Cardiac fibroblast (primary cell): ENCODE measurements at regions not wholly inside any gene's neighbourhood (a gene's known extent, or its start where the extent isn't known, plus 50 kb on each side); places are given as distances from the start of the nearest gene placed in this dataset.

Experiments used
- DNase-seq, 2 donors: peaks; one replicate each; pipeline versions ENCODE4 v3.0.0 to v3.0.0-alpha.2; 2010; ENCODE audit warnings: low read depth in 2 of 2
- H3K4me3 ChIP-seq, 2 donors: replicated peaks in 1 of 2; 1 replicate in 1 of 2; 2 replicates in 1 of 2; pipeline ENCODE4 v1.5.1; 2011; ENCODE audit warnings: low read depth in 2 of 2, low read length in 2 of 2, mild to moderate bottlenecking in 2 of 2, moderate library complexity in 1 of 2
- TF ChIP-seq, protein P1 (sequence below): IDR thresholded peaks from one replicate; pipeline ENCODE4 v1.5.1; 2011; ENCODE audit warnings: low read depth, mild to moderate bottlenecking, low read length, inconsistent platforms

DNA sequence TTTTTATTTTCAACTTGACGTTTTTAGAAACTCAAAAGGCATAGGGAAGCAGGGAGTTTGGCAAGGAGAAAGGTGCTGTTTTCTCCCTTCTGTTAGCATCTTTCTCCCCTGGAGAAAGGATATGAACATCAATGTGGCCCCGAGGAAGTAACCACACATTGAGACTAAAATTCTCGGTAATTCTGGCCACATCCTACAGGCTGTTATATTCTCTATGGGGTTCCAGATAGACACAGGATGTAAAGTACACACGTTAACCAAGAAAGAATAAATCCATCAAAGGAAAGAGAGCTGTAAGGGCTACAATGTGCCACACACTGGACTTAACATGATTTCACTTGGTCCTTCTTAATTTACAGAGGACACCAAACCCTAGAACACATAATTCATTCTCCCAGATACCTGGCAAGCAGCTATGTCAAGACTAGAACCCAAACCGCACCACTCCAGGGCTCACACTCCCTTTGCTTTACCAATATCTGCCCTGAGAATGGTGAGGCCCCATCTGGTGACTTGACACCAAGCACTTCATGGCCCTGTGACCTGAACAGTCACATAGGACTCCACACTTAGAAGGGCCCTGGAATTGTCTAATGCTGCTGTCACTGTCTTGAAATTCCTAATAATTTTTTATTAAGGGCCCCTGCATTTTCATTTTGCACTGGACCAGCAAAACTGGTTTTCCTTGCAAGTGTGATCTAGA, 73.9 kb downstream of the PRLHR start:
- no peak overlapping the region for H3K4me3 ChIP-seq
- no peak for DNase-seq
- TF ChIP-seq, protein P1, sequence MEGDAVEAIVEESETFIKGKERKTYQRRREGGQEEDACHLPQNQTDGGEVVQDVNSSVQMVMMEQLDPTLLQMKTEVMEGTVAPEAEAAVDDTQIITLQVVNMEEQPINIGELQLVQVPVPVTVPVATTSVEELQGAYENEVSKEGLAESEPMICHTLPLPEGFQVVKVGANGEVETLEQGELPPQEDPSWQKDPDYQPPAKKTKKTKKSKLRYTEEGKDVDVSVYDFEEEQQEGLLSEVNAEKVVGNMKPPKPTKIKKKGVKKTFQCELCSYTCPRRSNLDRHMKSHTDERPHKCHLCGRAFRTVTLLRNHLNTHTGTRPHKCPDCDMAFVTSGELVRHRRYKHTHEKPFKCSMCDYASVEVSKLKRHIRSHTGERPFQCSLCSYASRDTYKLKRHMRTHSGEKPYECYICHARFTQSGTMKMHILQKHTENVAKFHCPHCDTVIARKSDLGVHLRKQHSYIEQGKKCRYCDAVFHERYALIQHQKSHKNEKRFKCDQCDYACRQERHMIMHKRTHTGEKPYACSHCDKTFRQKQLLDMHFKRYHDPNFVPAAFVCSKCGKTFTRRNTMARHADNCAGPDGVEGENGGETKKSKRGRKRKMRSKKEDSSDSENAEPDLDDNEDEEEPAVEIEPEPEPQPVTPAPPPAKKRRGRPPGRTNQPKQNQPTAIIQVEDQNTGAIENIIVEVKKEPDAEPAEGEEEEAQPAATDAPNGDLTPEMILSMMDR = no peak

DNA sequence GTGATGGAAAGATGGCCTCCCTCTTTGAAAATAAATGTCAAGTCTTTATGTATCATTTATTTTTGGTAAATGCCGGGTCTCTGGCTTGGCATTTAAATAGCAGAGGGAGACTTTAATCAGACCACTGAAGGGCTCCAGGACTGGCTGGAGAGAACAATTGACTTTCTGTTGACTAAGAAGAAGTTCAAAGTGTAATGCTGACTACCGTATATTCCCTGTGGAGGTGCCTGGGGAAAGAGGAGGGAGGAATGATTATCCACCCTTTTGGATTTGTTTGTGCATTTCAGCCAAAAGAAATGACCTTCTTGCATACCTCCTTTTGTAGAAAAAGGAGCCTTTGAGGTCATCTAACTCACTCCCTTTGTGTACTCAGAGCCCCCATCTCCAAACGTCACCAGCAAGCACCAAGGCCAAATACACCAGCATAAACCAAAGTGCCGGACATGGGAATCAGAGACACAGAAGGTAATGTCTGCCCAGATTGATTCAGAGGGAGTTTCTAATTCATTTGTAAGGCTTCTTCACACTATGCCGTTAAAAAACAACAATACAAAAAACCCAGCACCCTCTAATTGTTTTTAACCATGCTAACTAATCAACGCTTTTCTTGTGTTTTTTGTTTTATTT, 75.2 kb downstream of the PRLHR start:
- TF ChIP-seq, protein P1 = no peak
- no peak for DNase-seq

DNA sequence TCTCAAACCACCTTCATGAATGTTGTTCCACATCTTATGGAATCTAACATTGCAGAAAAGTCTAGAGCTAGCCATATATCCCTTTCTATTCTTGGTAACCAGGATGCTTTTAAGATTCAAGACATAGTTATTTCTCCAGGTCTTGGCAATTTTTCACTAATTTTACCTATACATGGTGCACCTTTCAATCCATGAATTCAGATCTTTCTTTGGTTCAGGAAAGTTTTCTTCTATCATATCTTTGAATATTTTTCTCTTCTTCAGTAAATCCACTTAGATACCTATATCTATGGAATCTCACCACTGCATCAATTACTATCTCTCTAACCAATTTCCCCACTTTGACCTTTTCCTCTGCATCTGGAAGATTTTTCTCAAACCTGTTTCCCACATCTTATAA, 77.4 kb downstream of the PRLHR start:
- no peak overlapping the region for H3K4me3 ChIP-seq
- TF ChIP-seq, protein P1 = no peak
- DNase-seq = no peak

More for the DNA sequence above, 75.2 kb downstream of the PRLHR start:
- no peak overlapping the region for H3K4me3 ChIP-seq

DNA sequence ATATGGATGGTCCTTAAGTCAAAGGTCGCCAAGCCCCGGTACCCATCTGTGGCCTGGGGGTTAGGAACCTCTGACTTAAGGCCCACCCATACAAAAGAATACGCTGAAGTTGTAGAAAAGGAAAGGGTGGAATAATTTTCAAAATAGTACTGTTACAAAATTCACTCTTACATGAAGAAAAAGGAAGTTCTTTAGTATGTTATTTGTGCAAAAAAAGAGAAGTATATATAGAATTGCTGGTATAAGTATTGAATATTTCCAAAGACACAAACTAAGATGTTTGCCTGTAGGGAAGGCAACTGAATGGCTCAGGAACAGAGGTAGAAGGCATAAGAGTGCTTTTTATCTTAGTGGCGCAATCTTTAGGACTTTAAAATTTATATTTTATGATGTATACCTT, 78.7 kb downstream of the PRLHR start:
- TF ChIP-seq, protein P1 = no peak
- H3K4me3 ChIP-seq = no peak overlapping the region
- no peak for DNase-seq

DNA sequence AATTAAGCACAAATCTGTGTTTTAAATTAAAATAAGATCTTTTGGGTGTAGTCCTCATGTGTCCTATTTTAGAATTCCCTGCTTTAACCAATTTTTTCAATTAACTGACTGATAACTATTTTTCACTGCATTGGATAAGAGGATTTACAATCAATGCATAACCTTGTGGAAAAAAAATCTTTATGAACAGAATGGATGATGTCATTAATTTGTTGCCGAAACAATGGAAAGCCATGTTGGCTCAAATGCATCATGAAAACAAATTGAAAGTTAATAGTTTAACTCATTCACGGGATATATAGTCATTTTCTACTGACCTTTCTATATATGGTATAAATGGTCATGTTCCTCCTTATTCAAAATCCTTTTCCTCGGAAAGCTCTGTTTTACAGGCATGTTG, 82.3 kb downstream of the PRLHR start:
- no peak for DNase-seq
- TF ChIP-seq, protein P1 = no peak
- H3K4me3 ChIP-seq = no peak overlapping the region

DNA sequence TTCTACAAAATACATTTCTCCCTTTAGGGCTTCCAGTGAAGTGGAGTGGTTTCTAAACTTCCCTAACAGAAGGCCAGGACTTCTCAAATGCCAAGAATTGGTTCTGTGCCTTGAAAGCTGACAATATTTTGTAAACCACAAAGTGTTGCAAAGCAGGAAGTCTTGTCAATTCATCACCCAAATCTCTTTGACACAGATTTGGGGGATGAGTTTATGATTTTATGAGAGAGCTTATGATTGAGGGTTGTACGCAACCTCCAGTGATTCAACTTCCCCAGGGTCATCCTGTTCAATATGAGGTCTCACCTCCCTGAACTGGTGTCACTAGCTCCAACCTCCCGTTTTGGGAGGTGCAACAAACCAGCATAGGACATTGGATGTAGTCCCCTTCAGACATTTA, 83.7 kb downstream of the PRLHR start:
- TF ChIP-seq, protein P1 = no peak
- no peak overlapping the region for H3K4me3 ChIP-seq
- no peak for DNase-seq

DNA sequence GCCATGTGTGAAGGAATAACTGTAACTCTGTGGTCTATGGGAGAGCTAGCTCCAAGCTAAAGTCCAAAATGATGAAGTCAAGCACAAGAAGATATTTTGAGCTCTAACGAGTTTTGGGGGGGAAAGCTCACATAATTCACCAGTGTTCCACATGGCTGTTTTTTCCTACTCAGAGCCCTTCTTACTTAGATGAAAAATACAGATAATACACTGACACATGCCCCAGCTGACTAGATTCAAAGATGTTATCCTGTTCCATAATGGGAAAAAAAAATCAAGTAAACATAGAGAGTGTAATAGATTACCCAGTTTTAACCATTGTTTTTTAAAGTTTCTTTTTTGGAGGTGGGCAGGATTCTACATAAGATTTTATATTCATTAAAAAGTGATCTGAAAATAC, 86.6 kb downstream of the PRLHR start:
- TF ChIP-seq, protein P1 = no peak
- no peak for DNase-seq
- no peak overlapping the region for H3K4me3 ChIP-seq
